HEK293 (cell line): ENCODE measurements at regions not wholly inside any gene's neighbourhood (a gene's known extent, or its start where the extent isn't known, plus 50 kb on each side); places are given as distances from the start of the nearest gene placed in this dataset.

Experiments used
- ATF2 ChIP-seq: fragments of 450-650 bp; formaldehyde crosslinking; IDR thresholded peaks from 2 replicates; pipeline ENCODE4 v1.5.1; 2016; ENCODE audit warnings: missing biosample characterization, missing genetic modification characterization, low read depth
- PRDM10 ChIP-seq: fragments of 450-650 bp; formaldehyde crosslinking; IDR thresholded peaks from 2 replicates; pipeline ENCODE4 v1.5.1; 2016; ENCODE audit warnings: missing biosample characterization, missing genetic modification characterization
- ZBTB1 ChIP-seq: fragments of 450-650 bp; formaldehyde crosslinking; IDR thresholded peaks from 2 replicates; pipeline ENCODE4 v1.5.1; 2016; ENCODE audit warnings: missing biosample characterization, missing genetic modification characterization
- ZNF148 ChIP-seq: fragments of 450-650 bp; formaldehyde crosslinking; IDR thresholded peaks from 2 replicates; pipeline ENCODE4 v1.5.0; 2017; ENCODE audit warnings: missing biosample characterization, missing genetic modification characterization, borderline replicate concordance
- ZNF350 ChIP-seq: fragments of 450-650 bp; formaldehyde crosslinking; IDR thresholded peaks from 2 replicates; pipeline ENCODE4 v1.5.0; 2017; ENCODE audit warnings: missing biosample characterization, mild to moderate bottlenecking, missing genetic modification characterization
- TF ChIP-seq, protein P1 (sequence below): sonication (generic); formaldehyde crosslinking; IDR thresholded peaks from 2 replicates; pipeline ENCODE4 v1.8.1; 2022; ENCODE audit warnings: mild to moderate bottlenecking, moderate library complexity, missing genetic modification reagents
- TF ChIP-seq, protein P2 (sequence below): fragments of 450-650 bp; formaldehyde crosslinking; IDR thresholded peaks from 2 replicates; pipeline ENCODE4 v1.5.1; 2016; ENCODE audit warnings: missing biosample characterization, missing genetic modification characterization

- TF ChIP-seq ZNF148 (tag by site-specific recombination) = no peak
- TF ChIP-seq, protein P1, sequence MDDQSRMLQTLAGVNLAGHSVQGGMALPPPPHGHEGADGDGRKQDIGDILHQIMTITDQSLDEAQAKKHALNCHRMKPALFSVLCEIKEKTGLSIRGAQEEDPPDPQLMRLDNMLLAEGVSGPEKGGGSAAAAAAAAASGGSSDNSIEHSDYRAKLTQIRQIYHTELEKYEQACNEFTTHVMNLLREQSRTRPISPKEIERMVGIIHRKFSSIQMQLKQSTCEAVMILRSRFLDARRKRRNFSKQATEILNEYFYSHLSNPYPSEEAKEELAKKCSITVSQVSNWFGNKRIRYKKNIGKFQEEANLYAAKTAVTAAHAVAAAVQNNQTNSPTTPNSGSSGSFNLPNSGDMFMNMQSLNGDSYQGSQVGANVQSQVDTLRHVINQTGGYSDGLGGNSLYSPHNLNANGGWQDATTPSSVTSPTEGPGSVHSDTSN (CRISPR knock-in tag) = no peak
- TF ChIP-seq, protein P2, sequence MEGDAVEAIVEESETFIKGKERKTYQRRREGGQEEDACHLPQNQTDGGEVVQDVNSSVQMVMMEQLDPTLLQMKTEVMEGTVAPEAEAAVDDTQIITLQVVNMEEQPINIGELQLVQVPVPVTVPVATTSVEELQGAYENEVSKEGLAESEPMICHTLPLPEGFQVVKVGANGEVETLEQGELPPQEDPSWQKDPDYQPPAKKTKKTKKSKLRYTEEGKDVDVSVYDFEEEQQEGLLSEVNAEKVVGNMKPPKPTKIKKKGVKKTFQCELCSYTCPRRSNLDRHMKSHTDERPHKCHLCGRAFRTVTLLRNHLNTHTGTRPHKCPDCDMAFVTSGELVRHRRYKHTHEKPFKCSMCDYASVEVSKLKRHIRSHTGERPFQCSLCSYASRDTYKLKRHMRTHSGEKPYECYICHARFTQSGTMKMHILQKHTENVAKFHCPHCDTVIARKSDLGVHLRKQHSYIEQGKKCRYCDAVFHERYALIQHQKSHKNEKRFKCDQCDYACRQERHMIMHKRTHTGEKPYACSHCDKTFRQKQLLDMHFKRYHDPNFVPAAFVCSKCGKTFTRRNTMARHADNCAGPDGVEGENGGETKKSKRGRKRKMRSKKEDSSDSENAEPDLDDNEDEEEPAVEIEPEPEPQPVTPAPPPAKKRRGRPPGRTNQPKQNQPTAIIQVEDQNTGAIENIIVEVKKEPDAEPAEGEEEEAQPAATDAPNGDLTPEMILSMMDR (tag by site-specific recombination) = no peak
- no peak for TF ChIP-seq PRDM10 (tag by site-specific recombination)
- TF ChIP-seq ATF2 (tag by site-specific recombination) = no peak
- no peak for TF ChIP-seq ZNF350 (tag by site-specific recombination)
- TF ChIP-seq ZBTB1 (tag by site-specific recombination) = no peak
Measured at GRCh38 chr1:76786222-76786621, 81.1 kb upstream of the ST6GALNAC5 start.
